Endothelial cell of umbilical vein (primary cell): ENCODE measurements at regions not wholly inside any gene's neighbourhood (a gene's known extent, or its start where the extent isn't known, plus 50 kb on each side); places are given as distances from the start of the nearest gene placed in this dataset.

Experiments
- BruUV-seq: library from RNA; stranded (reverse); fragments of 400-500 nt; replicated peaks from 2 replicates; lab custom pipeline; 2021; lab: Mats Ljungman, UMichigan
- CTCF ChIA-PET: fragments of 300-600, 350-600 bp; sonication (Branson Sonifier 250); formaldehyde crosslinking; loops from one replicate; lab custom pipeline; 2021; ENCODE audit warnings: antibody characterized with exemption, inconsistent platforms; lab: Charles Lee
- POLR2A ChIA-PET: fragments of 300-600, 350-600 bp; sonication (Branson Sonifier 250); formaldehyde crosslinking; loops from one replicate; lab custom pipeline; 2021; ENCODE audit warnings: antibody characterized with exemption, inconsistent platforms; lab: Charles Lee
- DNase-seq: peaks from one replicate; pipeline ENCODE4 v3.0.0-alpha.2; 2011; ENCODE audit warnings: low read depth, low spot score
- FAIRE-seq: peaks from 2 replicates; lab custom pipeline; 2011; peaks lifted over from hg19 to GRCh38; lab: Jason Lieb, UNC
- H2AFZ ChIP-seq: 2 replicates; pipeline ENCODE4 v1.6.0; 2012; ENCODE audit warnings: low read depth, low read length, control low read depth, inconsistent platforms
- H3K27ac ChIP-seq: 2 replicates; pipeline ENCODE4 v1.5.1; 2011; ENCODE audit warnings: low read depth, mild to moderate bottlenecking, control low read depth, low read length, moderate library complexity; ENCODE audit not compliant: insufficient read depth
- H3K27me3 ChIP-seq, 2 experiments: 2 replicates each; pipeline versions ENCODE4 v1.6.0 to v1.6.1; 2011; ENCODE audit warnings: low read length in 2 of 2, mixed read lengths in 1 of 2; ENCODE audit not compliant: control insufficient read depth in 2 of 2, insufficient read depth in 2 of 2
- H3K36me3 ChIP-seq, 2 experiments: 2 replicates in 1 of 2; 3 replicates in 1 of 2; pipeline ENCODE4 v1.5.1; 2011; ENCODE audit warnings: low read length in 2 of 2, mild to moderate bottlenecking in 1 of 2, moderate library complexity in 1 of 2; ENCODE audit not compliant: control insufficient read depth in 2 of 2, insufficient read depth in 2 of 2; ENCODE audit errors: extremely low read depth in 1 of 2
- H3K4me1 ChIP-seq: 3 replicates; pipeline ENCODE4 v1.5.1; 2011; ENCODE audit warnings: mild to moderate bottlenecking, low read length; ENCODE audit not compliant: control insufficient read depth, insufficient read depth; ENCODE audit errors: extremely low read depth
- H3K4me2 ChIP-seq: 2 replicates; pipeline ENCODE4 v1.6.1; 2011; ENCODE audit warnings: low read length, control low read depth, mixed read lengths; ENCODE audit not compliant: insufficient read depth
- H3K4me3 ChIP-seq, 3 experiments: fragments of 200-600 bp in 1 of 3; sonication (generic), shearing (Covaris generic) in 1 of 3; replicated peaks in 1 of 3; 2 replicates each; pipeline ENCODE4 v1.5.1; 2011 to 2016; ENCODE audit warnings: control low read depth in 3 of 3, low read length in 3 of 3, mild to moderate bottlenecking in 2 of 3, inconsistent platforms in 1 of 3, low read depth in 1 of 3, moderate library complexity in 1 of 3; ENCODE audit not compliant: insufficient read depth in 1 of 3
- H3K79me2 ChIP-seq: 2 replicates; pipeline ENCODE4 v1.6.0; 2012; ENCODE audit warnings: low read length, inconsistent platforms; ENCODE audit not compliant: control insufficient read depth, insufficient read depth
- H3K9ac ChIP-seq: replicated peaks from 2 replicates; pipeline ENCODE3; 2011; ENCODE audit warnings: low read length, control low read depth; ENCODE audit not compliant: insufficient read depth; ENCODE audit errors: extremely low read depth
- H3K9me1 ChIP-seq: replicated peaks from 3 replicates; pipeline ENCODE4 v1.6.0; 2011; ENCODE audit warnings: mild to moderate bottlenecking, low read length; ENCODE audit not compliant: control insufficient read depth, insufficient read depth; ENCODE audit errors: extremely low read depth
- H3K9me3 ChIP-seq: replicated peaks from 2 replicates; pipeline ENCODE4 v1.5.1; 2012; ENCODE audit warnings: low read length, inconsistent platforms; ENCODE audit not compliant: control insufficient read depth, insufficient read depth
- H4K20me1 ChIP-seq: replicated peaks from 2 replicates; pipeline ENCODE3; 2011; ENCODE audit warnings: mild to moderate bottlenecking, low read length; ENCODE audit not compliant: control insufficient read depth, insufficient read depth; ENCODE audit errors: extremely low read depth
- EZH2 ChIP-seq: IDR thresholded peaks from 2 replicates; pipeline ENCODE4 v1.6.1; 2012; ENCODE audit warnings: borderline replicate concordance, low read depth, mild to moderate bottlenecking, moderate library complexity, low read length, inconsistent platforms; ENCODE audit not compliant: severe bottlenecking
- FOS ChIP-seq: IDR thresholded peaks from 2 replicates; pipeline ENCODE4 v1.6.1; 2011; ENCODE audit warnings: mild to moderate bottlenecking, low read length, moderate library complexity, borderline replicate concordance; ENCODE audit not compliant: insufficient read depth
- GATA2 ChIP-seq: IDR thresholded peaks from 2 replicates; pipeline ENCODE4 v1.7.0; 2011; ENCODE audit warnings: low read depth, mild to moderate bottlenecking, moderate library complexity, mixed read lengths, low read length; ENCODE audit not compliant: insufficient read length, insufficient read depth
- JUN ChIP-seq: IDR thresholded peaks from 2 replicates; pipeline ENCODE4 v1.6.1; 2011; ENCODE audit warnings: borderline replicate concordance, low read depth; ENCODE audit not compliant: insufficient read length, insufficient read depth
- MYC ChIP-seq: IDR thresholded peaks from one replicate; pipeline ENCODE4 v1.6.1; 2011; ENCODE audit warnings: mild to moderate bottlenecking, low read depth, low read length
- POLR2A ChIP-seq: IDR thresholded peaks from 2 replicates; pipeline ENCODE4 v1.6.1; 2012; ENCODE audit warnings: low read depth, mild to moderate bottlenecking, control low read depth, low read length
- POLR2AphosphoS5 ChIP-seq: IDR thresholded peaks from 2 replicates; pipeline ENCODE4 v1.6.1; 2012; ENCODE audit warnings: low read depth, mild to moderate bottlenecking, control low read depth, low read length, moderate library complexity; ENCODE audit not compliant: insufficient read depth
- dilution Hi-C: fragments of 300-500 bp; cut with MboI; formaldehyde crosslinking; loops from one replicate; pipeline ENCODE4 v1.15.0; 2019; ENCODE audit warnings: low sequenced_read_pairs; ENCODE audit not compliant: extremely low pct_ligation_motif_present
- intact Hi-C: fragments of 100-400 bp; cut with micrococcal nuclease; formaldehyde crosslinking; loops from one replicate; pipeline ENCODE4 v1.10.0; 2022
- TF ChIP-seq, protein P1 (sequence below): IDR thresholded peaks from 2 replicates; pipeline ENCODE4 v1.6.1; 2011; ENCODE audit not compliant: insufficient read depth, insufficient read length
- TF ChIP-seq, protein P2 (sequence below), 2 donors: IDR thresholded peaks; 1 replicate in 1 of 2; 2 replicates in 1 of 2; pipeline ENCODE4 v1.5.1; 2011; ENCODE audit warnings: low read length in 2 of 2, mild to moderate bottlenecking in 2 of 2, moderate library complexity in 2 of 2, control low read depth in 1 of 2, inconsistent platforms in 1 of 2, low read depth in 1 of 2; ENCODE audit not compliant: insufficient read depth in 1 of 2; ENCODE audit errors: extremely low read depth in 1 of 2

DNA sequence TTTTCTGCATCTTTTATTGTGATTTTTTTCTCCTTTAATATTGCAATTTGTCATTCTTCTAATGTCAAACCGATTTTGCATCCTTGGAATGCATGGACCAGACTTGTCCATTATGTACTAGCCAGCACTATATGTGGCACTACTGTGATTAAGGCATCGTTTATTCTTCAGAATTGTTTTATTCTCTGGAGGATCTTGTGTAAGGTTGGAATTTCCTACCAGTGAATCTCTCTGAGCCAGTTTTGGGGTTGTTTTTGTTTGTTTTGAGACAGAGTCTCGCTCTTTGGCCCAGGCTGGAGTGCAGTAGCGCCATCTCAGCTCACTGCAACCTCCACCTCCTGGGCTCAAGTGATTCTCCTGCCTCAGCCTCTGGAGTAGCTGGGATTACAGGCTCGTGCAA, 58.5 kb downstream of the IGLL5 start:
- no peak overlapping the region for H3K27ac ChIP-seq
- ChIA-PET POLR2A (no interaction called here), CTCF (no interaction called here)
- H3K4me1 ChIP-seq: no peaks in the 10 kb centered on the region
- H3K27me3 ChIP-seq: peaks cover 0 to 1% of the 10 kb centered on the region in 2 experiments
- BruUV-seq: no TSS peak
- H3K79me2 ChIP-seq: no peaks in the 10 kb centered on the region
- no peaks in the 10 kb centered on the region for H3K9me3 ChIP-seq
- intact Hi-C loops (no loop called here), dilution Hi-C loops (no loop called here)
- H3K9ac ChIP-seq: no peak overlapping the region
- no peak overlapping the region for H3K4me2 ChIP-seq
- no peak overlapping the region for H2AFZ ChIP-seq
- FAIRE-seq (no peak), DNase-seq (no peak)
- H3K9me1 ChIP-seq: no peaks in the 10 kb centered on the region
- no peaks in the 10 kb centered on the region for H3K36me3 ChIP-seq
- no peak overlapping the region for H3K4me3 ChIP-seq
- no peaks in the 10 kb centered on the region for H4K20me1 ChIP-seq
- TF ChIP-seq POLR2AphosphoS5 (no peak), POLR2A (no peak), GATA2 (no peak)

DNA sequence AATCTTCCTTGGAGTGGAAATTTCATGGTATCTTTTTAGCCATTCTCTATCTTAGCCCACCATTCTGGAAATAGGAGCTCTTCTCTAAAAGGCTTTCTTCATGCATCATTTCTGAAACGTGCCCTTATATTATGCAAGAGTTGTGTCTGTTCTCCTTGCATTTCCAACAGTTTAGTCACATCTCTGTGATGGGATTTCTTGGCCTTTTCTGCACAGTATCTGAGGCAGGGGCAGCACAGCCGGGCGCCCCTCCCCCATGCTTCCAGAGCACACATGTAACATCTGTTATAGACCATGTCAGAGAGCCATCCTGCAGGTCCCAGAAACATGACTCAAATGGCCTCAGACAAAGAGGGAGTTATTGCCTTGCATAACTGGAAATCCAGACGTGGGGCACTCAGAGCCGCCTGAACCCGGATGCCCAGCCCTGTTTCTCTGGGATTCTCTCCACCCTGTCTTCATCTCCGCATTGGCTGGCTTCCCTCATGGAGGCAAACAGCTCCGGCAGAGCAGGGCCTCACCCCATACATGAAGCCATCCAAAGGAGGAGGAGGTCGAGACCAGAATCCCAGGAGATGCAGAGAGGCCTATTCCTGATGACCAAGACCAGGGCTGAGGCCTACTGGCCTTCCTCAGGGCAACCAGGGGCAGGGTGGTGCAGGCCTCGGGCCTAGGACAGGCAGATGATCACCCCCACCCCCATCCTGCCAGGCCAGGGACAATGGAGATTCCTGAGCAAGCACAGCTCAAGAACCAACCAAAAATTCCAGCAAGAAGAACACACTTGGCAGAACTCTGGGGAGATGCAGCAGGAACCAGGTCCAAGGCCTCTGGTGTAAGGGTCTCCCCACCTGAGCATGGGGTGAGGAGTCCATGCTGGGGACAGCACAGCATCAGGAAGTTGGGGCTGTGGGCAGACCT, 61.3 kb downstream of the IGLL5 start:
- H3K9me3 ChIP-seq: no peaks in the 10 kb centered on the region
- H2AFZ ChIP-seq: no peak overlapping the region
- H3K27me3 ChIP-seq: peaks cover 3 to 5% of the 10 kb centered on the region in 2 experiments
- no peaks in the 10 kb centered on the region for H3K4me1 ChIP-seq
- TF ChIP-seq POLR2AphosphoS5 (no peak), POLR2A (no peak), GATA2 (no peak), EZH2 (no peak), FOS (no peak), MYC (no peak), JUN (no peak)
- TF ChIP-seq, protein P1, sequence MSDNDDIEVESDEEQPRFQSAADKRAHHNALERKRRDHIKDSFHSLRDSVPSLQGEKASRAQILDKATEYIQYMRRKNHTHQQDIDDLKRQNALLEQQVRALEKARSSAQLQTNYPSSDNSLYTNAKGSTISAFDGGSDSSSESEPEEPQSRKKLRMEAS: no peak
- TF ChIP-seq, protein P2, sequence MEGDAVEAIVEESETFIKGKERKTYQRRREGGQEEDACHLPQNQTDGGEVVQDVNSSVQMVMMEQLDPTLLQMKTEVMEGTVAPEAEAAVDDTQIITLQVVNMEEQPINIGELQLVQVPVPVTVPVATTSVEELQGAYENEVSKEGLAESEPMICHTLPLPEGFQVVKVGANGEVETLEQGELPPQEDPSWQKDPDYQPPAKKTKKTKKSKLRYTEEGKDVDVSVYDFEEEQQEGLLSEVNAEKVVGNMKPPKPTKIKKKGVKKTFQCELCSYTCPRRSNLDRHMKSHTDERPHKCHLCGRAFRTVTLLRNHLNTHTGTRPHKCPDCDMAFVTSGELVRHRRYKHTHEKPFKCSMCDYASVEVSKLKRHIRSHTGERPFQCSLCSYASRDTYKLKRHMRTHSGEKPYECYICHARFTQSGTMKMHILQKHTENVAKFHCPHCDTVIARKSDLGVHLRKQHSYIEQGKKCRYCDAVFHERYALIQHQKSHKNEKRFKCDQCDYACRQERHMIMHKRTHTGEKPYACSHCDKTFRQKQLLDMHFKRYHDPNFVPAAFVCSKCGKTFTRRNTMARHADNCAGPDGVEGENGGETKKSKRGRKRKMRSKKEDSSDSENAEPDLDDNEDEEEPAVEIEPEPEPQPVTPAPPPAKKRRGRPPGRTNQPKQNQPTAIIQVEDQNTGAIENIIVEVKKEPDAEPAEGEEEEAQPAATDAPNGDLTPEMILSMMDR (IDR thresholded peaks at IDR 0.05; ENCODE audit: extremely low read depth in 1 of 2, insufficient read depth in 1 of 2, low read depth in 1 of 2, low read length in 2 of 2): no peak
- ChIA-PET POLR2A (no interaction called here), CTCF (interaction anchor here (1.3 to 2.0 kb wide), 3 partner anchors 8 to 139 kb away, joined by 3 to 7 read pairs (median 4); no protein-coding TSS in a partner anchor)
- no TSS peak for BruUV-seq
- no peak overlapping the region for H3K27ac ChIP-seq
- H3K4me3 ChIP-seq: no peak overlapping the region
- dilution Hi-C loops (no loop called here), intact Hi-C loops (no loop called here)
- DNase-seq: no peak
- no peaks in the 10 kb centered on the region for H4K20me1 ChIP-seq
- H3K79me2 ChIP-seq: no peaks in the 10 kb centered on the region
- FAIRE-seq: no peak
- no peaks in the 10 kb centered on the region for H3K9me1 ChIP-seq
- H3K9ac ChIP-seq: no peak overlapping the region
- H3K36me3 ChIP-seq: no peaks in the 10 kb centered on the region
- no peak overlapping the region for H3K4me2 ChIP-seq
